ENCODE measurements at regions not wholly inside any gene's neighbourhood (a gene's known extent, or its start where the extent isn't known, plus 50 kb on each side); places are given as distances from the start of the nearest gene placed in this dataset.

GRCh38 chr18:70461323-70462077 lies 172.7 kb downstream of the SOCS6 start:
- H3K4me1 ChIP-seq (ENCODE audit: control insufficient read depth in 2 of 2, insufficient read depth in 2 of 2, low read length in 2 of 2), result no peaks in the 10 kb centered on the region
- no peak overlapping the region for H3K4me3 Mint-ChIP-seq
- no peak for DNase-seq
- H3K27ac ChIP-seq (ENCODE audit: low read depth, low read length), result no peak overlapping the region
- H3K9me3 Mint-ChIP-seq, result no peaks in the 10 kb centered on the region
- no peaks in the 10 kb centered on the region for H3K36me3 ChIP-seq (ENCODE audit: control insufficient read depth in 2 of 3, insufficient read depth in 3 of 3, low read length in 3 of 3)
- CTCF ChIA-PET, result no interaction called here
- no peaks in the 10 kb centered on the region for H3K36me3 Mint-ChIP-seq
- H3K27ac Mint-ChIP-seq, result no peak overlapping the region
- H3K27me3 Mint-ChIP-seq, result peaks cover 9 to 38% (median 25%) of the 10 kb centered on the region in 5 donors
- H3K9me3 ChIP-seq (ENCODE audit: control insufficient read depth in 2 of 3, low read length in 3 of 3), result no peaks in the 10 kb centered on the region
- peaks cover 0 to 9% (median 6%) of the 10 kb centered on the region in 7 donors for H3K4me1 Mint-ChIP-seq
- no peak overlapping the region for H3K4me3 ChIP-seq (ENCODE audit: low read length)
- POLR2A ChIA-PET, result no interaction called here
- no peak for ATAC-seq
- H3K27me3 ChIP-seq (ENCODE audit: control insufficient read depth in 2 of 2, insufficient read depth in 2 of 2, low read length in 2 of 2), result peaks cover 0 to 2% of the 10 kb centered on the region in 2 donors
- intact Hi-C loops (cut with micrococcal nuclease), result no loop called here

GRCh38 chr18:70459731-70460130 lies 170.9 kb downstream of the SOCS6 start:
- intact Hi-C loops (cut with micrococcal nuclease), result no loop called here
- Histone ChIP-seq H3K36me3 (ENCODE audit: control insufficient read depth in 2 of 3, insufficient read depth in 3 of 3, low read length in 3 of 3) (no peaks in the 10 kb centered on the region), H3K9me3 (ENCODE audit: control insufficient read depth in 2 of 3, low read length in 3 of 3) (no peaks in the 10 kb centered on the region), H3K27ac (ENCODE audit: low read depth, low read length) (no peak overlapping the region), H3K27me3 (ENCODE audit: control insufficient read depth in 2 of 2, insufficient read depth in 2 of 2, low read length in 2 of 2) (peaks cover 0 to 2% of the 10 kb centered on the region in 2 donors), H3K4me1 (ENCODE audit: control insufficient read depth in 2 of 2, insufficient read depth in 2 of 2, low read length in 2 of 2) (no peaks in the 10 kb centered on the region), H3K4me3 (ENCODE audit: low read length) (no peak overlapping the region)
- Mint-ChIP-seq H3K4me3 (no peak overlapping the region), H3K36me3 (no peaks in the 10 kb centered on the region), H3K27ac (no peak overlapping the region), H3K4me1 (peaks cover 0 to 7% (median 5%) of the 10 kb centered on the region in 7 donors), H3K27me3 (peaks cover 9 to 37% (median 24%) of the 10 kb centered on the region in 5 donors), H3K9me3 (no peaks in the 10 kb centered on the region)
- ChIA-PET POLR2A (no interaction called here), CTCF (no interaction called here)
- ATAC-seq (no peak), DNase-seq (no peak)

- Histone ChIP-seq H3K36me3 (ENCODE audit: control insufficient read depth in 2 of 3, insufficient read depth in 3 of 3, low read length in 3 of 3) (no peaks in the 10 kb centered on the region), H3K9me3 (ENCODE audit: control insufficient read depth in 2 of 3, low read length in 3 of 3) (no peaks in the 10 kb centered on the region), H3K4me1 (ENCODE audit: control insufficient read depth in 2 of 2, insufficient read depth in 2 of 2, low read length in 2 of 2) (no peaks in the 10 kb centered on the region), H3K27ac (ENCODE audit: low read depth, low read length) (no peak overlapping the region), H3K4me3 (ENCODE audit: low read length) (no peak overlapping the region), H3K27me3 (ENCODE audit: control insufficient read depth in 2 of 2, insufficient read depth in 2 of 2, low read length in 2 of 2) (peaks cover 0 to under 1% of the 10 kb centered on the region in 2 donors)
- Mint-ChIP-seq H3K27ac (no peak overlapping the region), H3K27me3 (peaks cover 9 to 34% (median 21%) of the 10 kb centered on the region in 5 donors), H3K4me3 (no peak overlapping the region), H3K4me1 (peaks cover 0 to 3% (median under 1%) of the 10 kb centered on the region in 7 donors), H3K36me3 (no peaks in the 10 kb centered on the region), H3K9me3 (no peaks in the 10 kb centered on the region)
- ATAC-seq, result no peak
- intact Hi-C loops (cut with micrococcal nuclease), result no loop called here
- POLR2A ChIA-PET, result no interaction called here
- DNase-seq, result no peak
- CTCF ChIA-PET, result no interaction called here
These were observed 170.4 kb downstream of the SOCS6 start for GRCh38 chr18:70459251-70459650.

- H3K27ac Mint-ChIP-seq, result no peak overlapping the region
- H3K36me3 Mint-ChIP-seq, result no peaks in the 10 kb centered on the region
- H3K27me3 Mint-ChIP-seq, result peaks cover 0 to 21% (median 9%) of the 10 kb centered on the region in 5 donors
- Histone ChIP-seq H3K4me1 (ENCODE audit: control insufficient read depth in 2 of 2, insufficient read depth in 2 of 2, low read length in 2 of 2) (no peaks in the 10 kb centered on the region), H3K9me3 (ENCODE audit: control insufficient read depth in 2 of 3, low read length in 3 of 3) (no peaks in the 10 kb centered on the region), H3K36me3 (ENCODE audit: control insufficient read depth in 2 of 3, insufficient read depth in 3 of 3, low read length in 3 of 3) (no peaks in the 10 kb centered on the region), H3K27ac (ENCODE audit: low read depth, low read length) (no peak overlapping the region), H3K4me3 (ENCODE audit: low read length) (no peak overlapping the region), H3K27me3 (ENCODE audit: control insufficient read depth in 2 of 2, insufficient read depth in 2 of 2, low read length in 2 of 2) (no peaks in the 10 kb centered on the region)
- intact Hi-C loops (cut with micrococcal nuclease), result no loop called here
- H3K9me3 Mint-ChIP-seq, result no peaks in the 10 kb centered on the region
- no peak for ATAC-seq
- ChIA-PET POLR2A (no interaction called here), CTCF (interaction anchor here (0.8 kb wide), 1 partner anchor 12 kb away, joined by 3 read pairs; no protein-coding TSS in a partner anchor)
- H3K4me1 Mint-ChIP-seq, result no peaks in the 10 kb centered on the region
- H3K4me3 Mint-ChIP-seq, result no peak overlapping the region
- DNase-seq, result no peak
These were observed 168.9 kb downstream of the SOCS6 start for GRCh38 chr18:70457788-70458187.

- H3K4me1 ChIP-seq (ENCODE audit: control insufficient read depth in 2 of 2, insufficient read depth in 2 of 2, low read length in 2 of 2), result no peaks in the 10 kb centered on the region
- no peaks in the 10 kb centered on the region for H3K36me3 ChIP-seq (ENCODE audit: control insufficient read depth in 2 of 3, insufficient read depth in 3 of 3, low read length in 3 of 3)
- H3K9me3 ChIP-seq (ENCODE audit: control insufficient read depth in 2 of 3, low read length in 3 of 3), result no peaks in the 10 kb centered on the region
- Mint-ChIP-seq H3K9me3 (no peaks in the 10 kb centered on the region), H3K27me3 (peaks cover 0 to 16% (median 9%) of the 10 kb centered on the region in 5 donors), H3K36me3 (no peaks in the 10 kb centered on the region), H3K4me3 (no peak overlapping the region), H3K27ac (no peak overlapping the region), H3K4me1 (no peaks in the 10 kb centered on the region)
- H3K4me3 ChIP-seq (ENCODE audit: low read length), result no peak overlapping the region
- no peaks in the 10 kb centered on the region for H3K27me3 ChIP-seq (ENCODE audit: control insufficient read depth in 2 of 2, insufficient read depth in 2 of 2, low read length in 2 of 2)
- CTCF ChIA-PET, result interaction anchor here (0.8 kb wide), 1 partner anchor 11 kb away, joined by 3 read pairs; no protein-coding TSS in a partner anchor
- no peak for ATAC-seq
- POLR2A ChIA-PET, result no interaction called here
- no peak for DNase-seq
- intact Hi-C loops (cut with micrococcal nuclease), result no loop called here
- H3K27ac ChIP-seq (ENCODE audit: low read depth, low read length), result no peak overlapping the region
These were observed 168.4 kb downstream of the SOCS6 start for GRCh38 chr18:70457223-70457622.

- Mint-ChIP-seq H3K27ac (no peak overlapping the region), H3K4me1 (no peaks in the 10 kb centered on the region), H3K4me3 (no peak overlapping the region), H3K9me3 (no peaks in the 10 kb centered on the region), H3K27me3 (peaks cover 0 to 10% (median 5%) of the 10 kb centered on the region in 5 donors), H3K36me3 (no peaks in the 10 kb centered on the region)
- no peak overlapping the region for H3K27ac ChIP-seq (ENCODE audit: low read depth, low read length)
- DNase-seq (no peak), ATAC-seq (no peak)
- no peak overlapping the region for H3K4me3 ChIP-seq (ENCODE audit: low read length)
- no peaks in the 10 kb centered on the region for H3K27me3 ChIP-seq (ENCODE audit: control insufficient read depth in 2 of 2, insufficient read depth in 2 of 2, low read length in 2 of 2)
- ChIA-PET CTCF (interaction anchor here (0.6 kb wide), 1 partner anchor 22 kb away, joined by 4 read pairs; no protein-coding TSS in a partner anchor), POLR2A (no interaction called here)
- H3K36me3 ChIP-seq (ENCODE audit: control insufficient read depth in 2 of 3, insufficient read depth in 3 of 3, low read length in 3 of 3), result no peaks in the 10 kb centered on the region
- H3K4me1 ChIP-seq (ENCODE audit: control insufficient read depth in 2 of 2, insufficient read depth in 2 of 2, low read length in 2 of 2), result no peaks in the 10 kb centered on the region
- intact Hi-C loops (cut with micrococcal nuclease), result no loop called here
- H3K9me3 ChIP-seq (ENCODE audit: control insufficient read depth in 2 of 3, low read length in 3 of 3), result no peaks in the 10 kb centered on the region
These were observed 167.5 kb downstream of the SOCS6 start for GRCh38 chr18:70456376-70456775.

- Mint-ChIP-seq H3K27ac (no peak overlapping the region), H3K4me3 (no peak overlapping the region), H3K9me3 (no peaks in the 10 kb centered on the region), H3K4me1 (no peaks in the 10 kb centered on the region), H3K36me3 (no peaks in the 10 kb centered on the region), H3K27me3 (peaks cover 0 to 13% (median 5%) of the 10 kb centered on the region in 5 donors)
- CTCF ChIA-PET, result interaction anchor here (0.6 kb wide), 2 partner anchors 22 to 38 kb away, joined by 3 to 4 read pairs; no protein-coding TSS in a partner anchor
- POLR2A ChIA-PET, result no interaction called here
- Histone ChIP-seq H3K27me3 (ENCODE audit: control insufficient read depth in 2 of 2, insufficient read depth in 2 of 2, low read length in 2 of 2) (no peaks in the 10 kb centered on the region), H3K4me1 (ENCODE audit: control insufficient read depth in 2 of 2, insufficient read depth in 2 of 2, low read length in 2 of 2) (no peaks in the 10 kb centered on the region), H3K36me3 (ENCODE audit: control insufficient read depth in 2 of 3, insufficient read depth in 3 of 3, low read length in 3 of 3) (no peaks in the 10 kb centered on the region), H3K4me3 (ENCODE audit: low read length) (no peak overlapping the region), H3K27ac (ENCODE audit: low read depth, low read length) (no peak overlapping the region), H3K9me3 (ENCODE audit: control insufficient read depth in 2 of 3, low read length in 3 of 3) (no peaks in the 10 kb centered on the region)
- ATAC-seq, result no peak
- intact Hi-C loops (cut with micrococcal nuclease), result no loop called here
- no peak for DNase-seq
These were observed 166.9 kb downstream of the SOCS6 start for GRCh38 chr18:70455731-70456130.

Measured in naive thymus-derived CD4-positive, alpha-beta T cell (primary cell).